Heart left ventricle (tissue), 13 donors: ENCODE measurements at regions not wholly inside any gene's neighbourhood (a gene's known extent, or its start where the extent isn't known, plus 50 kb on each side); places are given as distances from the start of the nearest gene placed in this dataset.

Experiments used
- CTCF ChIP-seq, 12 donors: fragments of 200-600 bp; sonication (generic) in 4 of 12; IDR thresholded peaks; one replicate each; pipeline versions ENCODE4 v1.5.0 to v1.8.0; 2018 to 2022; ENCODE audit warnings: antibody characterized with exemption in 12 of 12, mild to moderate bottlenecking in 5 of 12
- POLR2A ChIP-seq, 2 donors: fragments of 450-650 bp; IDR thresholded peaks; one replicate each; pipeline ENCODE4 v1.6.1; 2017; ENCODE audit warnings: antibody characterized with exemption in 2 of 2, mild to moderate bottlenecking in 2 of 2, moderate library complexity in 2 of 2
- donor health status: ischemic (EF 13 %, LVEDD 7.1; RV severe dilation, severe dysfunction).
- donor health status: DM: no; HTN: yes; CAD: no.
- donor health status: DM: no; HTN: no; CAD: no.
- donor health status: ischemic (EF 25% LVEDD 6.9; RV normal size, moderate dysfunction).
- donor health status: ischemic (EF 25% LVEDD 5.7; RV mildly dilated, moderate dysfunction).
- donor health status: ischemic (EF 35%, LVEDD 5.7; RV mildly dilated, moderate dysfunction).
- donor health status: nonischemic (EF 11% LVEDD 7.7; RV severe dilation, severe dysfunction).
- donor health status: DM: yes; HTN: yes; CAD: no.
- donor health status: PGD.
- donor health status: ischemic (EF 29% LVEDD 5.4; RV normal size, mild dysfunction).
- donor health status: nonischemic (EF 23%, LVEDD 6.1; RV moderate dilation, normal function).

DNA sequence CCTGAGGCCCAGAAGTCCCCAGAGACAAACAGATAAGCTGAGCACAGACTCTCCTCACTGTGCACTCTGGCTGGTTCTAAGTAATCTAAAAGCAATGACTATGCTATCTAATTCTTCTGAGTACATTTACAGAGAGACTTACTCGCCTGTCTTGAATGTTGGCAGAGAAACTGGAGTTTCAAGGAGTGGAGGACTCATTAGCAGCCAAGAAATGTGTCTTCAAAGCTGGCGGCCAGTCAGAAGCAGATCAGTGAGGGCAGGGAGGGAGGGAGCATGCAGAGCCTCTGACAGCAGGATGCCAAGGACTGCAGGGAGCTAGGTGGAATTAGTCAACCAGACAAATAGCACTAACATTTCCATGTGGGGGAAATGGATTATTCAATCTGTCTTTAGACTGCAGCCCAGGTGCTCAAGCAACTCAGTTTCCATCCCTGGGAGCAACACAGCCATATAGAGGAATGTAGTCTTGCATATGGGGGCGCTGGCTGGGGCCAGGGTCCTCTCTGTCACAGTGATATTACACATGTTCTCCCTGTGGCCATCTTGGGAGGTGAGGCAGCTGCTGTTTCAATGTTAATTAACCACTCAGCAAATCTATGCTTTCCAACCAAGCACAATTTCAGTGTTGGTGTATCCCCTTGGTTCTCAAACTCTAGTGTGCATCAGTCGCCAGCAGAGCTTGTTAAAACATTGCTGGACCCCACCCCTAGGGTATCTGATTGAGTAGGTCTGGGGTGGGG is 97.9 kb downstream of the CCNA1 start:
- TF ChIP-seq CTCF (IDR thresholded peaks at IDR 0.05) (no peak), POLR2A (IDR thresholded peaks at IDR 0.05) (no peak)
